Gastrocnemius medialis (tissue), 4 donors: ENCODE measurements at regions not wholly inside any gene's neighbourhood (a gene's known extent, or its start where the extent isn't known, plus 50 kb on each side); places are given as distances from the start of the nearest gene placed in this dataset.

Experiments used
- ATAC-seq, 2 donors: fragments of 150-250 bp; one replicate each; pipeline ENCODE4 v1.9.1; 2016
- DNase-seq, 2 donors: peaks; one replicate each; pipeline ENCODE4 v3.0.0-alpha.2; 2019
- H3K27ac ChIP-seq, 4 donors: fragments of 200-600 bp; sonication (generic); 1 replicate in 1 of 4; 2 replicates in 3 of 4; pipeline ENCODE4 v1.5.1; 2016 to 2018; ENCODE audit warnings: mild to moderate bottlenecking in 2 of 4, moderate library complexity in 1 of 4
- H3K27me3 ChIP-seq, 3 donors: fragments of 200-600 bp; sonication (generic) in 2 of 3; 1 replicate in 1 of 3; 2 replicates in 2 of 3; pipeline versions ENCODE4 v1.5.1 to v1.6.0; 2016 to 2019; ENCODE audit warnings: mild to moderate bottlenecking in 1 of 3, moderate library complexity in 1 of 3
- H3K36me3 ChIP-seq, 2 donors: fragments of 200-600 bp; sonication (generic) in 1 of 2; one replicate each; pipeline ENCODE4 v1.5.1; 2017 to 2018
- H3K4me1 ChIP-seq, 2 donors: fragments of 200-600 bp; sonication (generic) in 1 of 2; one replicate each; pipeline ENCODE4 v1.5.1; 2016 to 2017; ENCODE audit warnings: mild to moderate bottlenecking in 2 of 2
- H3K4me3 ChIP-seq, 4 donors: fragments of 200-600 bp; sonication (generic) in 3 of 4; 1 replicate in 1 of 4; 2 replicates in 3 of 4; pipeline ENCODE4 v1.5.1; 2016 to 2019; ENCODE audit warnings: mild to moderate bottlenecking in 2 of 4
- H3K9me3 ChIP-seq, 3 donors: fragments of 200-600 bp; sonication (generic) in 2 of 3; 1 replicate in 1 of 3; 2 replicates in 2 of 3; pipeline ENCODE4 v1.5.1; 2016 to 2019
- POLR2A ChIP-seq, 2 donors: fragments of 450-650 bp; IDR thresholded peaks; one replicate each; pipeline ENCODE4 v1.6.1; 2017; ENCODE audit warnings: antibody characterized with exemption in 2 of 2, mild to moderate bottlenecking in 2 of 2, moderate library complexity in 2 of 2
- in situ Hi-C, 4 donors: fragments of 200-750 bp; cut with MboI; loops; one replicate each; pipeline versions ENCODE4 v1.15.0 to v1.8.0; 2017; ENCODE audit warnings: low sequenced_read_pairs in 4 of 4
- intact Hi-C: fragments of 100-400 bp; cut with DNase I; formaldehyde crosslinking; loops from one replicate; pipeline ENCODE4 v1.15.1; 2023; ENCODE audit warnings: low total_unique reads
- TF ChIP-seq, protein P1 (sequence below), 5 experiments: fragments of 450-650 bp in 3 of 5; fragments of 200-600 bp in 2 of 5; sonication (generic) in 2 of 5; IDR thresholded peaks in 4 of 5; conservative IDR thresholded peaks in 1 of 5; 1 replicate in 4 of 5; 2 replicates in 1 of 5; pipeline ENCODE4 v1.5.1; 2016 to 2019; ENCODE audit warnings: antibody characterized with exemption in 5 of 5, mild to moderate bottlenecking in 3 of 5, moderate library complexity in 3 of 5

DNA sequence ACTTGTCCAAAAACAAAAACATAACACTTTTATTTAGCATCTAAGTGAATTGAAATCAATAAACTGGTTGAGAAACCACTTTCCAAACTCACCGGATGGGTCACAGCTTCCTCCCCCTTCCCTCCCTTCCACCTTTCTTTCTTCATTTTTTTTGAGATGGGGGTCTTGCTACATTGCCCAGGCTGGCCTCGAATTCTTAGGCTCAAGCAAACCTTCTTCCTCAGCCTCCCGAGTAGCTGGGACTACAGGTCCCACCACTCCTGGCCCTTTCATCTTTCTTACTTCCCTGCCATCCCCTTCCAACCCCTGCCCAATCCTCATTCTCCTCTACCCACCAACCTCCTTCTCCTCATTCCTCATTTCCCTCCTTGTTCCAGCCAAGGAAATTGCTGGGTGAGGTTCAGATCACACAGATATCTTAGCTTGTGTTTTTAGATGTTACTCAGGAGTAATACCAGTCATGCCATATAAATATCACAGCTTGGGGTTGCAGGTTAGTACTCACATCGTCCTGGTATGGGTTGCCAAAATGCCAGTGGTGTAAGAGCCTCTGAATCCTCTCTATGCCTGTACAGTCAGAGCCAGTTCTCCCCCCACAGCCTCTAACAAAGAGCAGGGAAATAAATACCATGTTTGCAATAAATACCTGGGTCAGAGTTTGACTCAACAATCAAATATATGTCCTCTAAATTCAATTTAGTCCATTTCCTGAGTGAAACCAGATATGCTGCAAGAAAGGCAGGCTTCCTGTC lies 132.7 kb upstream of the NDUFV2 start:
- Histone ChIP-seq H3K27me3 (peaks cover 0 to 3% (median 0%) of the 10 kb centered on the region in 3 donors), H3K4me3 (no peak overlapping the region), H3K27ac (no peak overlapping the region), H3K9me3 (no peaks in the 10 kb centered on the region), H3K36me3 (no peaks in the 10 kb centered on the region), H3K4me1 (no peaks in the 10 kb centered on the region)
- intact Hi-C loops (no loop called here), in situ Hi-C loops (no loop called here)
- DNase-seq: no peak
- no peak for ATAC-seq
- TF ChIP-seq, protein P1, sequence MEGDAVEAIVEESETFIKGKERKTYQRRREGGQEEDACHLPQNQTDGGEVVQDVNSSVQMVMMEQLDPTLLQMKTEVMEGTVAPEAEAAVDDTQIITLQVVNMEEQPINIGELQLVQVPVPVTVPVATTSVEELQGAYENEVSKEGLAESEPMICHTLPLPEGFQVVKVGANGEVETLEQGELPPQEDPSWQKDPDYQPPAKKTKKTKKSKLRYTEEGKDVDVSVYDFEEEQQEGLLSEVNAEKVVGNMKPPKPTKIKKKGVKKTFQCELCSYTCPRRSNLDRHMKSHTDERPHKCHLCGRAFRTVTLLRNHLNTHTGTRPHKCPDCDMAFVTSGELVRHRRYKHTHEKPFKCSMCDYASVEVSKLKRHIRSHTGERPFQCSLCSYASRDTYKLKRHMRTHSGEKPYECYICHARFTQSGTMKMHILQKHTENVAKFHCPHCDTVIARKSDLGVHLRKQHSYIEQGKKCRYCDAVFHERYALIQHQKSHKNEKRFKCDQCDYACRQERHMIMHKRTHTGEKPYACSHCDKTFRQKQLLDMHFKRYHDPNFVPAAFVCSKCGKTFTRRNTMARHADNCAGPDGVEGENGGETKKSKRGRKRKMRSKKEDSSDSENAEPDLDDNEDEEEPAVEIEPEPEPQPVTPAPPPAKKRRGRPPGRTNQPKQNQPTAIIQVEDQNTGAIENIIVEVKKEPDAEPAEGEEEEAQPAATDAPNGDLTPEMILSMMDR (IDR thresholded peaks at IDR 0.05 in 4 of 5, conservative IDR thresholded peaks at IDR 0.05 in 1 of 5): no peak
- TF ChIP-seq POLR2A (IDR thresholded peaks at IDR 0.05): no peak

DNA sequence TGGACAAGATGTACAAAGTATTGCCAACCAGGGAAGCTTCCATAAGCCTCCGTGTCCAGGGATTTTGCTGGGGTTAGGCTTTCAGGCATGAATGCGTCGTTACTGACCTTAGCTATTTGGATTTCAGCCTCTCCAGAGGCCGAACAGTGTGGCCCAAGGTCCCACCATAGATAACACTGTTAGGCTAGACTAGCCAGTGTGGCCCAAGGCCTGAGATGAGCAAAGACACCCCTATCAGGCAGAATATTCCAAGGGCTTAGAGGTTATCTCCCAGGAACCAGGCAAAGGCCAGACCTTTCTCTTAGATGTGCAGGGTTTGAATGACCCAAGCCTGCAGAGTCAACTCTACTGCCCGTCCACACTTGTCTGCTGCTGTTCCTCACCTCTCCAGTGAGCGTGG lies 131.7 kb upstream of the NDUFV2 start:
- Histone ChIP-seq H3K36me3 (no peaks in the 10 kb centered on the region), H3K4me3 (no peak overlapping the region), H3K9me3 (no peaks in the 10 kb centered on the region), H3K27ac (no peak overlapping the region), H3K4me1 (no peaks in the 10 kb centered on the region), H3K27me3 (peaks cover 0 to 3% (median 0%) of the 10 kb centered on the region in 3 donors)
- DNase-seq (no peak), ATAC-seq (no peak)
- in situ Hi-C loops: no loop called here
- TF ChIP-seq, protein P1 (IDR thresholded peaks at IDR 0.05 in 4 of 5, conservative IDR thresholded peaks at IDR 0.05 in 1 of 5): no peak
- TF ChIP-seq POLR2A (IDR thresholded peaks at IDR 0.05): no peak
- intact Hi-C loops: no loop called here

DNA sequence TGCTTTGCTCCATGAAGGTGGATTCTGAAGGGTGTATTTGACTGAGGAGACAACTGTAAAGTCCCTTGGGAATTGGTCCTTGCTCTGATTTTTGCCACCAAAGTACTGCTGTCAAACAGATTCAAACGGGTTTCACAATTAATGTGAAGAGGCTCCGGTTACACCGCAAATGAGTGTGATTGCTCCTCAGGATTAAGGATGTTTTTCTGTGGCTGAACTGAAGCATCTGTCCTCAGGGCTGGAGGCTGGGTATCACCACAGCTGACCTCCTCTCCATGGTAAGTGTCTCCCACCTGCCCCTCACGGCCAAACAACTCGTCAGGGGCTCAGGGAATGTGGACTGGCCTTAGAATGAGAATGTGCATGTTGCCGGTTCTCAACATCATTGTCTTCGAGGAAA lies 130.4 kb upstream of the NDUFV2 start:
- in situ Hi-C loops (no loop called here), intact Hi-C loops (no loop called here)
- no peaks in the 10 kb centered on the region for H3K36me3 ChIP-seq
- DNase-seq (no peak), ATAC-seq (no peak)
- TF ChIP-seq POLR2A (IDR thresholded peaks at IDR 0.05): no peak
- TF ChIP-seq, protein P1 (IDR thresholded peaks at IDR 0.05 in 4 of 5, conservative IDR thresholded peaks at IDR 0.05 in 1 of 5): no peak
- peaks cover 0 to 3% (median 0%) of the 10 kb centered on the region in 3 donors for H3K27me3 ChIP-seq
- no peaks in the 10 kb centered on the region for H3K4me1 ChIP-seq
- no peak overlapping the region for H3K4me3 ChIP-seq
- no peaks in the 10 kb centered on the region for H3K9me3 ChIP-seq
- H3K27ac ChIP-seq: no peak overlapping the region

DNA sequence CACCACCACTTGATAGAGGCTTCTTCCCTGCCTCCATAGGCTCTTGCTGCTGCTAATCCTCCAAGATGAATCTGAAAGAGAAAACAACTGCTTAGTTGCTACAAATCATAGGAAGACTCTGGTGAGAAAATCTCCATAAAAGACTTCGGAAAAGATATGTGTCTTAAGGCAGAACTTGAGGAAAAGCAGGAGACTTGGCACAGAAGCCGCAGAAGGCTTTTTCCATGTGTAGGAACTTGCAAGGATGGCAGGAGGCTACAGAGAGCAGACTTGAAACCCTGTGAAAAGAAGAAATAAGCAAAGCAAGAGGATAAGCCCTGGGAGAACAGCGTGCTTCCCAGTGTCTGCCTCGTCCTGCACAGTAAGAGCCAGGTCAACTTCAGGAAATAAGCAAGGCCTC lies 128.2 kb upstream of the NDUFV2 start:
- DNase-seq (no peak), ATAC-seq (no peak)
- intact Hi-C loops: no loop called here
- in situ Hi-C loops: no loop called here
- no peaks in the 10 kb centered on the region for H3K9me3 ChIP-seq
- peaks cover 0 to 3% (median 0%) of the 10 kb centered on the region in 3 donors for H3K27me3 ChIP-seq
- H3K4me1 ChIP-seq: no peaks in the 10 kb centered on the region
- no peak for TF ChIP-seq POLR2A (IDR thresholded peaks at IDR 0.05)
- TF ChIP-seq, protein P1 (IDR thresholded peaks at IDR 0.05 in 4 of 5, conservative IDR thresholded peaks at IDR 0.05 in 1 of 5): no peak
- no peaks in the 10 kb centered on the region for H3K36me3 ChIP-seq
- no peak overlapping the region for H3K4me3 ChIP-seq
- no peak overlapping the region for H3K27ac ChIP-seq
